GM18858 (cell line): ENCODE measurements at regions not wholly inside any gene's neighbourhood (a gene's known extent, or its start where the extent isn't known, plus 50 kb on each side); places are given as distances from the start of the nearest gene placed in this dataset.

Experiments
- ATAC-seq: cut with Tn5 transposase; IDR thresholded peaks from one replicate; pipeline ENCODE4 v1.9.1; 2021; ENCODE audit not compliant: unreplicated experiment

- no peak for ATAC-seq
Observed at GRCh38 chr7:45235905-45236304, 78.3 kb downstream of the RAMP3 start.

- no peak for ATAC-seq
Observed at GRCh38 chr7:45236666-45237065, 79.1 kb downstream of the RAMP3 start.

- ATAC-seq, result no peak
Observed at GRCh38 chr7:45237788-45238461, 80.3 kb downstream of the RAMP3 start.

- no peak for ATAC-seq
Observed at GRCh38 chr7:45238806-45239205, 81.2 kb downstream of the RAMP3 start.

GRCh38 chr7:45239486-45239885, 81.9 kb downstream of the RAMP3 start:
- ATAC-seq, result no peak

GRCh38 chr7:45240273-45240771, 82.7 kb downstream of the RAMP3 start:
- ATAC-seq, result no peak

GRCh38 chr7:45240926-45241325, 83.3 kb downstream of the RAMP3 start:
- no peak for ATAC-seq

- ATAC-seq, result no peak
Observed at GRCh38 chr7:45241339-45242109, 83.9 kb downstream of the RAMP3 start.

GRCh38 chr7:45242261-45242660, 84.7 kb downstream of the RAMP3 start:
- no peak for ATAC-seq

GRCh38 chr7:45242698-45243097, 85.1 kb downstream of the RAMP3 start:
- no peak for ATAC-seq

GRCh38 chr7:45244981-45245380, 87.4 kb downstream of the RAMP3 start:
- ATAC-seq, result no peak

- no peak for ATAC-seq
Observed at GRCh38 chr7:45246339-45246738, 88.7 kb downstream of the RAMP3 start.

- ATAC-seq, result no peak
Observed at GRCh38 chr7:45252248-45252647, 94.7 kb downstream of the RAMP3 start.

GRCh38 chr7:45252857-45253256, 95.3 kb downstream of the RAMP3 start:
- ATAC-seq, result no peak

GRCh38 chr7:45253368-45253767, 95.8 kb downstream of the RAMP3 start:
- ATAC-seq, result no peak

- no peak for ATAC-seq
Observed at GRCh38 chr7:45255187-45255586, 97.6 kb downstream of the RAMP3 start.

GRCh38 chr7:45256309-45256708, 98.7 kb downstream of the RAMP3 start:
- ATAC-seq, result no peak

- no peak for ATAC-seq
Observed at GRCh38 chr7:45256775-45257174, 99.2 kb downstream of the RAMP3 start.

- no peak for ATAC-seq
Observed at GRCh38 chr7:45257284-45257683, 99.7 kb downstream of the RAMP3 start.

- no peak for ATAC-seq
Observed at GRCh38 chr7:45258533-45259226, 101.1 kb downstream of the RAMP3 start.

- ATAC-seq, result no peak
Observed at GRCh38 chr7:45259227-45259596, 101.6 kb downstream of the RAMP3 start.
